Activated naive CD8-positive, alpha-beta T cell treated with anti-CD3 and anti-CD28 coated beads, Interleukin-2, amount 10 ng/mL, durations not matched to agents 7 days and 5 days (primary cell): ENCODE measurements at regions not wholly inside any gene's neighbourhood (a gene's known extent, or its start where the extent isn't known, plus 50 kb on each side); places are given as distances from the start of the nearest gene placed in this dataset.

Experiments
- ATAC-seq: fragments of 150-1000 bp; cut with Tn5 transposase; one replicate; pipeline ENCODE4 v1.10.0; 2021; ENCODE audit warnings: low read depth, moderate library complexity
- POLR2A ChIA-PET: fragments of 350-600 bp; sonication (Branson Sonifier 250); formaldehyde crosslinking; loops from one replicate; lab custom pipeline; 2021; ENCODE audit warnings: antibody characterized with exemption; lab: Charles Lee
- DNase-seq: peaks from one replicate; pipeline ENCODE4 v3.0.0; 2021
- H3K27ac Mint-ChIP-seq: one replicate; pipeline ENCODE4 v1.8.0; 2022; ENCODE audit warnings: mild to moderate bottlenecking, mixed read lengths
- H3K27me3 Mint-ChIP-seq: one replicate; pipeline ENCODE4 v1.8.0; 2022; ENCODE audit warnings: mild to moderate bottlenecking, moderate library complexity, mixed read lengths
- H3K36me3 Mint-ChIP-seq: one replicate; pipeline ENCODE4 v1.8.0; 2021; ENCODE audit warnings: mild to moderate bottlenecking, mixed read lengths
- H3K4me1 Mint-ChIP-seq: one replicate; pipeline ENCODE4 v1.8.0; 2021; ENCODE audit warnings: mixed read lengths
- H3K4me3 Mint-ChIP-seq: one replicate; pipeline ENCODE4 v1.8.0; 2022; ENCODE audit warnings: mild to moderate bottlenecking, moderate library complexity, mixed read lengths
- H3K9me3 Mint-ChIP-seq: one replicate; pipeline ENCODE4 v1.8.0; 2021; ENCODE audit warnings: mixed read lengths

DNA sequence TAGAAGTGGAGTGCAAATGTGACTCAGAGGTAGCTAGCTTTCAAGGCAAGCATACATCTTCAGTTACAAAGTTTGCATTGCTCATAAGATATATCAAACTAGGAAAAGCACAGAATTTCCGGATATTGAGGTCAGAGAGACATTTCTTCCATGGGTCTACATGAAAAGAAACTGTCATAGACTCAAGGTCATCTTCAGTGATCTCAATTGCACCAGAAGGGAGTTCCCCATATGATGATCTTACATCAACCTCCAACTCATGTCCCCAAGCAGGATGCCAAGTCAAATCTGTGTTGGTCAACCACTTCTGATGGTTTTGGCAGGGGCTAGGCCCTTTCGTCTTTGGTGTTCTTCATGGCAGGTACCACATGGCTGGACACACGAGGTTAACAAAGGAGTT is 459.9 kb upstream of the MAF start:
- Mint-ChIP-seq H3K36me3 (no peaks in the 10 kb centered on the region), H3K4me3 (no peak overlapping the region), H3K27ac (no peak overlapping the region), H3K4me1 (no peaks in the 10 kb centered on the region), H3K27me3 (no peaks in the 10 kb centered on the region), H3K9me3 (peaks cover 3% of the 10 kb centered on the region)
- POLR2A ChIA-PET: no interaction called here
- DNase-seq (no peak), ATAC-seq (no peak)

DNA sequence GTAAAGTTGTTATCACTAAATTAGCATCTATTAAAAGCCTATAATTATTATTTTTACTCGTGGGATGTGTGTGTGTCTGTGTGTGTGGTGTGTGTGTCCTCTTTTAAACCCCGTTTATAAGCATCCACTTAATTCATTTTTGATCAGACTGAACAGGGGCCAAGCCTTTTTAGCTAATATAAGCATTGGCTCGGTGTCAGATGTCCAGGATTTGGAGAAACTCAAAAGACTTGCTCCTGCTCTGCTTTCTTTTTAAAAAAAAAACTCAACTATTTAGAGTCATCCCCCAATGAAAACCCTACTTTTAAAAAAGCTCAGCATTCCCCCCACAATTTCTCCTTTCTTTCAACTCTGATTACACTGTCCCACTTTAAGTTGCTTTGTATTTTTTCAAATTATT is 459.3 kb upstream of the MAF start:
- H3K4me3 Mint-ChIP-seq: no peak overlapping the region
- H3K9me3 Mint-ChIP-seq: peaks cover 3% of the 10 kb centered on the region
- POLR2A ChIA-PET: no interaction called here
- no peak for ATAC-seq
- DNase-seq: no peak
- H3K27ac Mint-ChIP-seq: no peak overlapping the region
- H3K36me3 Mint-ChIP-seq: no peaks in the 10 kb centered on the region
- H3K27me3 Mint-ChIP-seq: no peaks in the 10 kb centered on the region
- no peaks in the 10 kb centered on the region for H3K4me1 Mint-ChIP-seq

DNA sequence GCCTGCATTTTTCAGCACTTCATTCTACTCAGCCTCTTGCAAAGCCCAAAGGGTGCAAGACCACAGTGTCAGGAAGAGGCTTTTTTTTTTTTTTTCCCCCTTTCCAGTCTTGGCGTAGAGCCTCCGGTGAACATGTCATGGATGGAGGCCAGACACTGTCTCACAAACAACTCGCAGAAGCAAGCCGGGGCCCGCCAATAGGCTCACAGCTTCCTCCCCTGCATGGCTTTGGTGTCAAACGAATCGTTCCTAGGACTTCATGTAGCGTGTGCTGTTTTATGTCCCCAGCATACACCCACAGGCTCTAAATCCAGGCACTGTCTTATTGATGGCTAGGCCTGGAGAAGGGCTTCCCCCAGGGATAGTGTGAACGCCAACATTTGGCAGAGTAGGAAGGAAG is 457.7 kb upstream of the MAF start:
- no peak for DNase-seq
- no peak for ATAC-seq
- no peaks in the 10 kb centered on the region for H3K27me3 Mint-ChIP-seq
- POLR2A ChIA-PET: no interaction called here
- no peaks in the 10 kb centered on the region for H3K36me3 Mint-ChIP-seq
- no peak overlapping the region for H3K27ac Mint-ChIP-seq
- H3K9me3 Mint-ChIP-seq: peaks cover 3% of the 10 kb centered on the region
- H3K4me1 Mint-ChIP-seq: no peaks in the 10 kb centered on the region
- no peak overlapping the region for H3K4me3 Mint-ChIP-seq

DNA sequence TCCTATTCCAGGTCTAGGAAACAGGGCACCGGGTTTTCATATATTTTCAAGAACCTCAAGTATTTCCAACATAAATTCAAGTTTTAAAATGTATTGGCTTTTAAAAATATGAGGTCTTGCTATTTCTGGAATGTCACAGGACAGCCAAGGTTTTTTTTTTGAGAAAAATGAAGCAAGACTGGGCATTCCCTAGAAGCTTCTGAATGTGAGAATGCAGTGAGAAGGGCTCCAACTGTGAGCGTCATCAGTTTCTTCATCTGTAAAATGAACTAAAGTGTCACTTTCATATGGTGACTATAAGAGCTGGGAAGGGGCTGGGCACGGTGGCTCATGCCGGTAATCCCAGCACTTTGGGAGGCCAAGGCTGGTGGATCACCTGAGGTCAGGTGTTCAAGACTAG is 455.8 kb upstream of the MAF start:
- POLR2A ChIA-PET: no interaction called here
- Mint-ChIP-seq H3K27ac (no peak overlapping the region), H3K27me3 (no peaks in the 10 kb centered on the region), H3K36me3 (no peaks in the 10 kb centered on the region), H3K4me1 (no peaks in the 10 kb centered on the region), H3K9me3 (no peaks in the 10 kb centered on the region), H3K4me3 (no peak overlapping the region)
- ATAC-seq: no peak
- DNase-seq: no peak

DNA sequence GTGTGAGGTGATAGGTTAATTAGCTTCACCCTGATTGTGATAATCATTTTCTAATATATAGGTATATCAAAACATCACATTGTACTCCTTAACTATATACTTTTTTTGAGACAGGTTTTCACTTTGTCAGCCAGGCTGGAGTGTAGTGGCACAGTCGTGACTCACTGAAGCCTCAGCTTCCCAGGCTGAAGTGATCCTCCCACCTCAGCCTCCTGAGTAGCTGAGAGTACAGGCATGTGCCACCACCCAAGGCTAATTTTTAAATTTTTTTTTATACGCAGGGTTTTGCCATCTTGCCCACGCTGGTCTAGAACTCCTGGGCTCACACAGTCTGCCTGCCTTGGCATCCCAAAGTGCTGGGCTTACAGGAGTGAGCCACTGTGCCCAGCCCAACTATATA is 455.3 kb upstream of the MAF start:
- no peaks in the 10 kb centered on the region for H3K9me3 Mint-ChIP-seq
- H3K27me3 Mint-ChIP-seq: no peaks in the 10 kb centered on the region
- ATAC-seq (no peak), DNase-seq (no peak)
- POLR2A ChIA-PET: no interaction called here
- no peaks in the 10 kb centered on the region for H3K36me3 Mint-ChIP-seq
- H3K4me1 Mint-ChIP-seq: no peaks in the 10 kb centered on the region
- H3K27ac Mint-ChIP-seq: no peak overlapping the region
- H3K4me3 Mint-ChIP-seq: no peak overlapping the region

DNA sequence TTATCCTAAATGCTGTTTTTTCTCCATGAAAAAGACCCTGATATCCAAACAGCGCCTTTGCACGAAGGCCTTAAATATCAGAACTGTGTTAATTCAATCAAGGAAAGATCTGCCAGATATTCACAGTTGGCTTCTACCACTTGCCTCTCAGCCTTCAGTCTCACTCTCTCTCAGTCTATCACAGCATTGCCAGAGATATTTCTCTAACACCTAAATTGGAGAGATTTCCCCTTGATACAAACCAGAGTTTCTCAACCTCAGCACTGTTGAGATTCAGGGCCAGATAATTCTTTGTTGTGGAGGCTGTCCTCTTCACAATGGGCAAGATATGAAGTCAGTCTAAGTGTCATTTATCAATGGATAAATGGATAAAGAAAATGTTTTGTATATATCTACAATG is 454.1 kb upstream of the MAF start:
- Mint-ChIP-seq H3K4me3 (no peak overlapping the region), H3K4me1 (no peaks in the 10 kb centered on the region), H3K9me3 (no peaks in the 10 kb centered on the region), H3K27me3 (no peaks in the 10 kb centered on the region), H3K27ac (no peak overlapping the region), H3K36me3 (no peaks in the 10 kb centered on the region)
- no peak for DNase-seq
- POLR2A ChIA-PET: no interaction called here
- no peak for ATAC-seq

DNA sequence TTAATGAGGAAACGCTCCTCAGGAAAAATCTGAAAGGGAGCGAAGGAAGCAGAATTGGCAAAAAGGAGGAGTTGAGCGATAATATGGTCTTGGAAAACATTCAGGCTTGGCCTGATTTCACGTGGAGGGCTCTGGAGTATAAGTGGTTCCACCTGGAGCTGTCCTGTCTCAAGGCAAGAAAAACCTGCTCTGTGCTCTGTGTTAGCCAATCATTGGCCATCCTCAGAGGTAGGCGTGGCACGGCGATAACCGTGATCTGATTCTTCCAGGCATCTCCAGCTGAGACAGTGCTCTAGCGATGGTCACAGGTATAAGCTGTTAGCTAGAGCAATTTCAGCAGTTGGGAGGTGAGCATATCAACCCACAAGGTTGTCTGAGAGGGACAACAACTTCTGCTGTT is 450.5 kb upstream of the MAF start:
- H3K27me3 Mint-ChIP-seq: no peaks in the 10 kb centered on the region
- no peaks in the 10 kb centered on the region for H3K9me3 Mint-ChIP-seq
- no peak overlapping the region for H3K27ac Mint-ChIP-seq
- POLR2A ChIA-PET: no interaction called here
- ATAC-seq (no peak), DNase-seq (no peak)
- no peaks in the 10 kb centered on the region for H3K36me3 Mint-ChIP-seq
- H3K4me3 Mint-ChIP-seq: no peak overlapping the region
- no peaks in the 10 kb centered on the region for H3K4me1 Mint-ChIP-seq

DNA sequence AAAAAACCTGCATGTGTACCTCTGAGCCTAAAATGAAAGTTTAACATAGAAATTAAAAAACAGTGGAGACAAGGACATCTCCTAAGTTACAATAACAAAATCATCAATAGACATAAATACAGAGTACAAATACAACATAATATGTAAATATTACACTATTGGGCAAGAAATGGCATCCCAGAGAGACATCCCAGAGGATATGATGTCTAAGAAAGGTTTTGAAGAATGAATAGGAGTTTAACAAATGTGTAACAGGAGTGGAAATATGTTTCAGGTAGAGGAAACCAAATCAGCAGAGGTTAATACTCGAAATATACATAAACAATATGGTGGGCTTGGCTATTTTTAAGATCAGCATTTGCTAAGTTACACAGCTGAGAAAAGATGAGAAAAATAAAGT is 447.7 kb upstream of the MAF start:
- POLR2A ChIA-PET: no interaction called here
- no peaks in the 10 kb centered on the region for H3K27me3 Mint-ChIP-seq
- no peaks in the 10 kb centered on the region for H3K9me3 Mint-ChIP-seq
- no peaks in the 10 kb centered on the region for H3K36me3 Mint-ChIP-seq
- DNase-seq (no peak), ATAC-seq (no peak)
- H3K27ac Mint-ChIP-seq: no peak overlapping the region
- H3K4me1 Mint-ChIP-seq: no peaks in the 10 kb centered on the region
- no peak overlapping the region for H3K4me3 Mint-ChIP-seq

DNA sequence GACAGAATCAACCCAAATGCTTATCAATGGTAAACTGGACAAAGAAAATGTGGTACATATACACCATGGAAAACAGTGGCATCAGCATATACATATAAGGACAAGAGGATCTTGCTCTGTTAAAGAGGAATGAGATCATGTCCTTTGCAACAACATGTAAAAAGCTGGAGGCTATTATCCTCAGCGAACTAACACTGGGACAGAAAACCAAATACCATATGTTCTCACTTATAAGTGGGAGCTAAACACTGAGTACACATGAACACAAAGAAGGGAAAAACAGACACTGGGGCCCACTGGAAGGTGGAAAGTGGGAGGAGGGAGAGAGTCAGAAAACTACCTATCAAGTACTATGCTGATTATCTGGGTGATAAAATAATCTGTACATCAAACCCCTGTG is 447.3 kb upstream of the MAF start:
- ATAC-seq: no peak
- Mint-ChIP-seq H3K36me3 (no peaks in the 10 kb centered on the region), H3K4me3 (no peak overlapping the region), H3K9me3 (no peaks in the 10 kb centered on the region), H3K27me3 (no peaks in the 10 kb centered on the region), H3K27ac (no peak overlapping the region), H3K4me1 (no peaks in the 10 kb centered on the region)
- POLR2A ChIA-PET: no interaction called here
- DNase-seq: no peak

DNA sequence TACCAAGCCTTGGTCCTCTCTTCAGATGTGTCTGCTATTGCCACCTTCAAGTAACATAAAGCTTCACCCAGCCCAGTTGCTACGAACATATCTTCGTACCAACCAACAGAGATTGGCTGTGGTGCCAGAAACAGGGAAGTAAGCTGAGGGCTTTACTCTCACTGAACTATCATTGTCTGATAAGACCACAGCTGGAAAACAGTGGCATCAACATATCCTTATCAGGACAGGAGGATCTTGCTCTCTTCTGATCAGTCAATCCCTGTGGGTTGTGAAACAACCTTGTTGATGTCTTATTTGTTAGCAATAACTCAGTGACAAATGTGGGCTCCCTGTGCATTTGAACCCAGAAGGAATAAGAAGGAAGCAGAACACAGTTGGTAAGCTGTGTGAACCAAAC is 446.3 kb upstream of the MAF start:
- ATAC-seq (no peak), DNase-seq (no peak)
- no peaks in the 10 kb centered on the region for H3K9me3 Mint-ChIP-seq
- no peaks in the 10 kb centered on the region for H3K36me3 Mint-ChIP-seq
- H3K4me3 Mint-ChIP-seq: no peak overlapping the region
- no peaks in the 10 kb centered on the region for H3K27me3 Mint-ChIP-seq
- POLR2A ChIA-PET: no interaction called here
- no peak overlapping the region for H3K27ac Mint-ChIP-seq
- no peaks in the 10 kb centered on the region for H3K4me1 Mint-ChIP-seq

DNA sequence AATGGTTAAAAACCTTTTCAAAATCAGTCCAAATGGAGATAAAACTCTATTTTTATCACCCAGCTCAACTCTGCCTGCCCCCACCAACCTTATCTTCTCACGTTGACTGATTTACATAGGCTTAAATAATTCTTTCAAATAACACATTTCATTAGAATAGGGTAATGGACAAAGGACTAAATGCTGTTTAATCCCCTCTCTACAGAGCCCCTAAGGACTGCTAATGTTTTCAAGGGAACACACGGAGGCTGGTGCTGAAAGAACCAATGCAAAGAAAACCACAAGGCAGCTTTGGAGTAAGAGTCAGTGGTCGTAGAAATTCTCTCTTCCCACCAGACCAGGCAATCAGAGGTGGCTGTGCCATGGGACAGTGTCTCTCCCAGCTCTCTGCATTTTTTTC is 445.7 kb upstream of the MAF start:
- no peaks in the 10 kb centered on the region for H3K9me3 Mint-ChIP-seq

DNA sequence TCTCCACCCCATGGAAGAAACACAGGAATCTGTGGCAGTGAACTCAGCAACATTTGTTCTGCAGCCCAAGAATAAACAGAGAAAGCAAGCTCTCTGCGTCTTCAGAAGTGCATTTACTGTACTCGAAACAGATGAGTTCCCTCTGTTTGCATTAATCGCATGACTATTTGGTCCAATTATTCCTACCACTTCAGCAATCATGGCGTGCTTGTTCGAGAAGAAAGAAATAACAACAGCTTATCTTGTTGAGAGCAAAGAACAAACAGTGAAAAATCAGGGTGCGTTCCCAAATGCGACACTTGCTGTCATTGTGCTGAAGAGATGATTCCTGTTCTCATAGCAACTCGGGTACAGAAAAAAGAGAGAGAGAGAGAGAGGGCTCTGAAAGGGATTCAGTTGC is 445.3 kb upstream of the MAF start:
- Mint-ChIP-seq H3K9me3 (no peaks in the 10 kb centered on the region), H3K27ac (no peak overlapping the region)
- no peak for ATAC-seq

More for the DNA sequence above, 445.7 kb upstream of the MAF start:
- POLR2A ChIA-PET: no interaction called here
- no peaks in the 10 kb centered on the region for H3K27me3 Mint-ChIP-seq
- no peak for DNase-seq
- no peaks in the 10 kb centered on the region for H3K36me3 Mint-ChIP-seq
- no peaks in the 10 kb centered on the region for H3K4me1 Mint-ChIP-seq
- ATAC-seq: no peak
- no peak overlapping the region for H3K27ac Mint-ChIP-seq
- H3K4me3 Mint-ChIP-seq: no peak overlapping the region

DNA sequence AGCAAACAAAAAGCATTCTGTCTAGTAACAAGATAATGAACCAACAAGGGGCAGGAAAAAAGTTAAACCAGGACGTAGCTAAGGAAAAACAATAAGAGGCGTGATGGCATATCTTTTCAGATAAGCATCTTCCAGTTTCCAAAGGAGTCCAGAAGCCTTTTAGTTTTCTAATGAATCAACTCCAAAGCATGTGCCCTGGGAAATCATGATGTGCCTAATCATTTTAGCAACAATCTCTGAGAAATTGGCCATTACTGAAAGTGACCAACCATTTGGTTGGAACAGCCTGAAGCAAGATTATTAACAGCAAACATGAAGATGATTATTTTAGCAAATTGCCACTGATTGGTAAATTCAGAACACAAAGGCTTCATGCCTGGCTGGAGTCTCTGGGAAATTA is 440.9 kb upstream of the MAF start:
- Mint-ChIP-seq H3K9me3 (no peaks in the 10 kb centered on the region), H3K27me3 (no peaks in the 10 kb centered on the region), H3K27ac (no peak overlapping the region), H3K4me1 (no peaks in the 10 kb centered on the region), H3K4me3 (no peak overlapping the region), H3K36me3 (no peaks in the 10 kb centered on the region)
- DNase-seq (no peak), ATAC-seq (no peak)
- POLR2A ChIA-PET: no interaction called here

More for the DNA sequence above, 445.3 kb upstream of the MAF start:
- POLR2A ChIA-PET: no interaction called here
- Mint-ChIP-seq H3K36me3 (no peaks in the 10 kb centered on the region), H3K4me1 (no peaks in the 10 kb centered on the region), H3K27me3 (no peaks in the 10 kb centered on the region), H3K4me3 (no peak overlapping the region)
- no peak for DNase-seq

DNA sequence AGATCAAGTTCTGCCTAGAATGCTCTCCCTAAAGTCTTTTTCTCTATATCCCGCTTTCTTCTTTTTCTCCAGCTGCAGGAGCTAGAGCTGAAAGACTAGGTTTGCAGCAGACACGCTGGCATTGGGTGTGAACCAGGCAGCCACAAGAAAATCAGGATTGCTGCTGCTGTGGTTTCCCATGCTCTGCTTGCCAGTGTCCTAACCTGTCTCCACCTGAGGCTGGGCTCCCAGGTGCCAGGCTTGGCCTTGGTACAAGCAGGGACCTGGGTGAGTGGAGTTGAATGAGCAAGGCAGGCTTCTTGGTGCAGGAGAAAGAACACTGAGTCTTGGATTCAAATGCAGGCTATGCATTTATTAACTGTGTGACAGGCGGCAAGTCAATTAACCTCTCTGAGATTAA is 440.3 kb upstream of the MAF start:
- POLR2A ChIA-PET: no interaction called here
- no peaks in the 10 kb centered on the region for H3K9me3 Mint-ChIP-seq
- no peaks in the 10 kb centered on the region for H3K36me3 Mint-ChIP-seq
- no peak overlapping the region for H3K27ac Mint-ChIP-seq
- DNase-seq (no peak), ATAC-seq (no peak)
- H3K27me3 Mint-ChIP-seq: no peaks in the 10 kb centered on the region
- H3K4me3 Mint-ChIP-seq: no peak overlapping the region
- no peaks in the 10 kb centered on the region for H3K4me1 Mint-ChIP-seq

DNA sequence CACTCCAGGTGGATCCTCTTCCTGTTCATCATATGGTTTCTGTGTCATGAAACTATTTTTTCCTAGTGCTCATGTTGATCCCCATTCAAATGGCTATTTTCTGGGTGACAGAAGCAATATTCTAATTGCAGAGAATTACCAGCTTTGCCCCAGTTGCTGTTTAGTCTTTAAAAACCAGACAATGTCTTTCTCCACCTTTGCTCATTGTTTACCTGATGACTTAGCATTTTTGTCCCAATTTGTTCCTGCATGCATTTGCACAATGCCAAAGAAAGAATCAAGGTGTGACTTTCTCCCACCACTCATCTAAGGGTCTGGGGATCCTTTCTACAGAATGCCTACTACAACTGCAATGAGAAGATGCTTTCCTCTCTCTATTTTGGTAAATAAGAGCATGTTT is 439.9 kb upstream of the MAF start:
- no peak overlapping the region for H3K27ac Mint-ChIP-seq
- H3K4me1 Mint-ChIP-seq: no peaks in the 10 kb centered on the region
- no peaks in the 10 kb centered on the region for H3K36me3 Mint-ChIP-seq
- no peaks in the 10 kb centered on the region for H3K27me3 Mint-ChIP-seq
- POLR2A ChIA-PET: no interaction called here
- ATAC-seq (no peak), DNase-seq (no peak)
- no peak overlapping the region for H3K4me3 Mint-ChIP-seq
- H3K9me3 Mint-ChIP-seq: no peaks in the 10 kb centered on the region
